ENCODE measurements at regions not wholly inside any gene's neighbourhood (a gene's known extent, or its start where the extent isn't known, plus 50 kb on each side); places are given as distances from the start of the nearest gene placed in this dataset.
"Not testable (repeated sequence)": the region's sequence is repeated elsewhere in the genome, so short reads cannot be mapped to it uniquely, and the experiment has no call there.

- H3K27ac Mint-ChIP-seq; H3K36me3 Mint-ChIP-seq (ENCODE audit: low read depth); H3K4me3 Mint-ChIP-seq; H3K27me3 Mint-ChIP-seq; H3K4me1 Mint-ChIP-seq; DNase-seq; H3K9me3 Mint-ChIP-seq; CTCF ChIA-PET; POLR2A ChIA-PET: not testable (repeated sequence)
These were observed 462.8 kb upstream of the EPHA6 start for GRCh38 chr3:96351598-96351997.

GRCh38 chr3:96354106-96354505 is 460.3 kb upstream of the EPHA6 start:
- Mint-ChIP-seq H3K9me3 (peaks cover 4% of the 10 kb centered on the region), H3K4me3 (no peak overlapping the region), H3K27me3 (no peaks in the 10 kb centered on the region), H3K4me1 (no peaks in the 10 kb centered on the region), H3K36me3 (ENCODE audit: low read depth) (no peaks in the 10 kb centered on the region), H3K27ac (no peak overlapping the region)
- ChIA-PET POLR2A (no interaction called here), CTCF (no interaction called here)
- DNase-seq = no peak

DNA sequence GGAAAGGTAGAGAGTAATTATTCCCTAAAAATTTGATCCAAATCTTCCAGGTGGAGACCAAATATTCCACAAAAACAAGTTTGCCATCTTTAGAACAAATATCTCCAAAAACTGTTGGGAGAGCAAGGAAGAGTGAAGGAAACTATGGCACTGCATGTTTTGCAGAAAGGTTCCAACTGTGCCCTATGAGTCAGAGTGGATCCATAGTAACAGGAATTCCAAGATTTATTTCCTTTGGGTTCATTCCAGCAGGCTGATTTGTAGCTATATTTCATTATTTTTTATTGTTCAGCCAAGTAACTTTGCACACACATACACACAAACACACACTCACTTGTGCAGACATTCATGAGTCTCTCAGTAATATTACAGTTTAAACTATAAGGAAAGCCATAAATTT is 459.7 kb upstream of the EPHA6 start:
- ChIA-PET CTCF (no interaction called here), POLR2A (no interaction called here)
- H3K27ac Mint-ChIP-seq = no peak overlapping the region
- no peak overlapping the region for H3K4me3 Mint-ChIP-seq
- no peaks in the 10 kb centered on the region for H3K27me3 Mint-ChIP-seq
- H3K4me1 Mint-ChIP-seq = no peaks in the 10 kb centered on the region
- H3K36me3 Mint-ChIP-seq (ENCODE audit: low read depth) = no peaks in the 10 kb centered on the region
- no peak for DNase-seq
- peaks cover 6% of the 10 kb centered on the region for H3K9me3 Mint-ChIP-seq

DNA sequence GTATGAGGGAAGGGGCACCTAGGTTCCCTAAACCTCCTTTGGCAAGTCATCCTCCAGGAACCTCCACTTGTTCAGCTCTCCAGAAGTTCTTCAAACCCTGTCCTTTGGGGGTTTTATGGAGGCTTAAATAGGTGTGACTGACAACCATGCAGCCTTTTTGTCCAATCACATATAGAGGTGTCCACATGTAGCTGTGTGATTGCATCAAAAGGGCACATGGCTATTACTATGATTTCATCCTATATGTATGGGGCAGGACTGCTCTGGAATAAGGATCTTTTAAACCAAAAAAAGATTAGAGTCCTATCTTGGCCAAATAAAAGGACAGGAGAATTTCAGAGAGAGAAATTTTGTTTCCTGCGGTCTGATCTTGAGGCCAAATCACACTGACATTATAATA is 453.2 kb upstream of the EPHA6 start:
- Mint-ChIP-seq H3K9me3 (peaks cover 2% of the 10 kb centered on the region), H3K27ac (no peak overlapping the region), H3K4me1 (no peaks in the 10 kb centered on the region), H3K27me3 (no peaks in the 10 kb centered on the region), H3K4me3 (no peak overlapping the region), H3K36me3 (ENCODE audit: low read depth) (no peaks in the 10 kb centered on the region)
- ChIA-PET CTCF (no interaction called here), POLR2A (no interaction called here)
- no peak for DNase-seq

GRCh38 chr3:96370637-96371036 is 443.8 kb upstream of the EPHA6 start:
- H3K4me3 Mint-ChIP-seq = no peak overlapping the region
- no peak for DNase-seq
- no peaks in the 10 kb centered on the region for H3K4me1 Mint-ChIP-seq
- H3K36me3 Mint-ChIP-seq (ENCODE audit: low read depth) = no peaks in the 10 kb centered on the region
- H3K9me3 Mint-ChIP-seq = peaks cover 4% of the 10 kb centered on the region
- no peaks in the 10 kb centered on the region for H3K27me3 Mint-ChIP-seq
- ChIA-PET CTCF (no interaction called here), POLR2A (interaction anchor here (0.6 kb wide), 1 partner anchor 318 kb away, joined by 4 read pairs; no protein-coding TSS in a partner anchor)
- H3K27ac Mint-ChIP-seq = no peak overlapping the region

- Mint-ChIP-seq H3K9me3 (peaks cover 7% of the 10 kb centered on the region), H3K36me3 (ENCODE audit: low read depth) (no peaks in the 10 kb centered on the region), H3K27ac (no peak overlapping the region), H3K4me1 (no peaks in the 10 kb centered on the region), H3K27me3 (no peaks in the 10 kb centered on the region), H3K4me3 (no peak overlapping the region)
- no peak for DNase-seq
- ChIA-PET CTCF (no interaction called here), POLR2A (no interaction called here)
These were observed 404.2 kb upstream of the EPHA6 start for GRCh38 chr3:96410006-96410730.

GRCh38 chr3:96416549-96417255 is 397.7 kb upstream of the EPHA6 start:
- ChIA-PET CTCF (no interaction called here), POLR2A (no interaction called here)
- H3K36me3 Mint-ChIP-seq (ENCODE audit: low read depth) = no peaks in the 10 kb centered on the region
- no peaks in the 10 kb centered on the region for H3K27me3 Mint-ChIP-seq
- no peak overlapping the region for H3K4me3 Mint-ChIP-seq
- DNase-seq = no peak
- H3K9me3 Mint-ChIP-seq = peaks cover 9% of the 10 kb centered on the region
- H3K4me1 Mint-ChIP-seq = no peaks in the 10 kb centered on the region
- H3K27ac Mint-ChIP-seq = no peak overlapping the region

DNA sequence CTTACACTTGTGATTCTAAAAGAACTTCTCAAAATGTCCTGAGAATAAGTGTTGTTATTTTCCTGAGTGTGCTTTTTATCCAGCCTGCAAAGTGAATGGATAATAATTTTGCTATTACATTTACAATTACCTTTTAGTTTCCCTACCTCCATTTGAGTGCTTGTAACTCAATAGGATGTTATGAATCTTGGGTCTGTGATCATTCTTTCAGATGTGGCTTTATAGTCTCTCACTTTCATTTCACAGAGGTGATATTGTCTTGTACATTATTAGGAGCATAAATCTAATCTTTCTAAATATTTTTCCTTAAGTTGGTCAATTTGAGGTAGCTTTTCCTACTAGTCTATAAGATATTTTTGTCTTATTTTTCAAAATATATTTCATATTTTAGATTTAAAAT is 386.3 kb upstream of the EPHA6 start:
- Mint-ChIP-seq H3K9me3 (peaks cover 2% of the 10 kb centered on the region), H3K4me3 (no peak overlapping the region), H3K36me3 (ENCODE audit: low read depth) (no peaks in the 10 kb centered on the region), H3K27ac (no peak overlapping the region), H3K4me1 (no peaks in the 10 kb centered on the region), H3K27me3 (no peaks in the 10 kb centered on the region)
- ChIA-PET POLR2A (no interaction called here), CTCF (no interaction called here)
- no peak for DNase-seq

DNA sequence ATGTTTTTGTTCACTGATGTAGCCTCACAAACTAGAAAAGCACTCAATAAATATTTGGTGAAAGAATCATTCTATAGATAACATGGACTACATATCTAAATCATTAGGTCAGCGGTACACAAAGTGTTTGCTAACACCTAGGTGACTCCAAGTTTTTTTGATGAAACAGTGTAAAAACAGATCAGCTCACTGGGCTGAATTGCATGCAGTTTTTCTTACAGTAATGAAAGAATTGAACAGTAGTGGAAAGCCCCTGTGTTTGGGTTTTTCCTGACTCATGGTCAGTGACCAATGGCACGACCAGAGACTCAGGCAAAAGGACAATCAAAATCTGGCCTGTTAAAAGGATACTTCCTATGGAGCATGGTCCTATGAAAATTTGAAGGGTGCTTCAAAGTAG is 384.3 kb upstream of the EPHA6 start:
- Mint-ChIP-seq H3K9me3 (peaks cover 4% of the 10 kb centered on the region), H3K4me3 (no peak overlapping the region), H3K36me3 (ENCODE audit: low read depth) (no peaks in the 10 kb centered on the region), H3K27me3 (no peaks in the 10 kb centered on the region), H3K4me1 (no peaks in the 10 kb centered on the region), H3K27ac (no peak overlapping the region)
- ChIA-PET CTCF (no interaction called here), POLR2A (no interaction called here)
- DNase-seq = no peak

GRCh38 chr3:96434651-96435050 is 379.7 kb upstream of the EPHA6 start:
- Mint-ChIP-seq H3K9me3 (peaks cover 4% of the 10 kb centered on the region), H3K4me1 (no peaks in the 10 kb centered on the region), H3K27me3 (no peaks in the 10 kb centered on the region), H3K4me3 (no peak overlapping the region), H3K36me3 (ENCODE audit: low read depth) (no peaks in the 10 kb centered on the region), H3K27ac (no peak overlapping the region)
- ChIA-PET POLR2A (no interaction called here), CTCF (no interaction called here)
- DNase-seq = no peak

DNA sequence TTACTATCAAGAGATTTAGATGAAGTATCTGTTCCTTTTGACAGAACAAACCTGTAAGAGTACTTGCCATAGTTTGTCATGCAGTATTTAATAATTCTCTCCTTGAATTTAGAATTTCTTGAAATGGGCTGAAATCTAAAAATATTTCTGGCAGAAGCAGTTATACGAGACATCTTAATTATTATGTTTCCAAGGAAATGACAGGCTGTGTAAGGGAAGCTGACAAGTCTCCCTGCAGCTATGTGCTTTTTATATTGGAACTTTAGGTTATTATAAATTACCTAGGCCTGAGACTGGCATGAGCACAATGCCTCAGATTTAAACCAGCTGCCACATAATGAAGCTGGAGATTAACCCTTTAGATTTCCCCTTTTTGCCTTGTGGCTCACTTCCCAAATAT is 365.0 kb upstream of the EPHA6 start:
- H3K27ac Mint-ChIP-seq = no peak overlapping the region
- no peaks in the 10 kb centered on the region for H3K4me1 Mint-ChIP-seq
- H3K36me3 Mint-ChIP-seq (ENCODE audit: low read depth) = no peaks in the 10 kb centered on the region
- POLR2A ChIA-PET = no interaction called here
- H3K9me3 Mint-ChIP-seq = no peaks in the 10 kb centered on the region
- no peak overlapping the region for H3K4me3 Mint-ChIP-seq
- DNase-seq = no peak
- H3K27me3 Mint-ChIP-seq = no peaks in the 10 kb centered on the region
- CTCF ChIA-PET = no interaction called here

DNA sequence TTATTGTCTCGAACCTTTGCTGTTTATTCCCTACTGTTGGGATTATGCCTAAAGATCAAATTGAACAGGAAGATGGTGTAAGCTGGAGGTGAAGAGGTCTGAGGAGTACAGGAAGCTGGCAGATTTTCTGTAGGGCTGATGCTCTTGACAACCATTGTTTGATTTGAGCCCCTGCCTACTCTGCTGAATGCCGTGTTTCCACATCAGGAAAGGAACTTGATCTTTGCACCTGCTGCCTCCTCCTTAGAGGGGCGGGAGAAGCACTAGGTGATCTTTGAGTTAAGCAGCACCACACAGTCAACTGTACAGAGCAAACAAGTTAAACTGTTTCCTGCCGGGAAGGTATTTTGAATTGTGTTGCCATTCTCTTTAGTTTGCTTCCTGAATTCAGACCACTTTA is 364.6 kb upstream of the EPHA6 start:
- no peak overlapping the region for H3K4me3 Mint-ChIP-seq
- ChIA-PET CTCF (no interaction called here), POLR2A (no interaction called here)
- no peaks in the 10 kb centered on the region for H3K9me3 Mint-ChIP-seq
- no peak overlapping the region for H3K27ac Mint-ChIP-seq
- H3K4me1 Mint-ChIP-seq = no peaks in the 10 kb centered on the region
- H3K36me3 Mint-ChIP-seq (ENCODE audit: low read depth) = no peaks in the 10 kb centered on the region
- no peaks in the 10 kb centered on the region for H3K27me3 Mint-ChIP-seq
- DNase-seq = no peak

GRCh38 chr3:96450699-96451098 is 363.7 kb upstream of the EPHA6 start:
- peaks cover 1% of the 10 kb centered on the region for H3K9me3 Mint-ChIP-seq
- DNase-seq = no peak
- H3K4me1 Mint-ChIP-seq = no peaks in the 10 kb centered on the region
- CTCF ChIA-PET = no interaction called here
- H3K27ac Mint-ChIP-seq = no peak overlapping the region
- no peak overlapping the region for H3K4me3 Mint-ChIP-seq
- POLR2A ChIA-PET = no interaction called here
- no peaks in the 10 kb centered on the region for H3K36me3 Mint-ChIP-seq (ENCODE audit: low read depth)
- no peaks in the 10 kb centered on the region for H3K27me3 Mint-ChIP-seq

GRCh38 chr3:96465521-96465920 is 348.9 kb upstream of the EPHA6 start:
- POLR2A ChIA-PET = no interaction called here
- H3K4me3 Mint-ChIP-seq = no peak overlapping the region
- H3K36me3 Mint-ChIP-seq (ENCODE audit: low read depth) = no peaks in the 10 kb centered on the region
- H3K27ac Mint-ChIP-seq = no peak overlapping the region
- no peaks in the 10 kb centered on the region for H3K27me3 Mint-ChIP-seq
- DNase-seq = no peak
- H3K9me3 Mint-ChIP-seq = no peaks in the 10 kb centered on the region
- CTCF ChIA-PET = no interaction called here
- H3K4me1 Mint-ChIP-seq = no peaks in the 10 kb centered on the region
